MM.1S (cell line): ENCODE measurements at regions not wholly inside any gene's neighbourhood (a gene's known extent, or its start where the extent isn't known, plus 50 kb on each side); places are given as distances from the start of the nearest gene placed in this dataset.

Experiments
- EZH2 ChIP-seq: fragments of 300-600 bp; sonication (generic); optimal IDR thresholded peaks from 2 replicates; pipeline ENCODE3; 2017; ENCODE audit warnings: low read depth, mild to moderate bottlenecking, antibody characterized with exemption, low read length, mixed read lengths
- TF ChIP-seq, protein P1 (sequence below): fragments of 300-600 bp; sonication (generic); IDR thresholded peaks from 2 replicates; pipeline ENCODE4 v1.5.1; 2016; ENCODE audit warnings: antibody characterized with exemption, low read length, mixed read lengths

DNA sequence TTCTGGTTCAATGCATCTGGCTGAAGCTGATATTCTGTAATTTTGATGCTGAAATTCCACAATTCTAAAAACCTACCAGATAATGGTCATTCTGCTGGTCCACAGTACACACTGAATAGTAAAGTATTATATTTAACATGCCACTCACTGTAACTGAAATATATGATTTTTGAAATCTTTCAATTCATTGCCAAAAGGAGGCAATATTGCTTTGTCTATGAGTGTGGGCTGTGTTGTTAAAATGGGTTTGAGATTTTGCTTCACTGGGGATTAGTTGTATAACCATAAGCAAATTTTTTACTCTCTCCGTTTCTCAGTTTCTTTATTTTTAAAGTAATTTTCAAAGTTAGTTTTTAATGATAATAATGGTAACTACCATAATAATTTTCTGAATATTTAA, 1404.1 kb upstream of the IGFBP7 start:
- TF ChIP-seq, protein P1, sequence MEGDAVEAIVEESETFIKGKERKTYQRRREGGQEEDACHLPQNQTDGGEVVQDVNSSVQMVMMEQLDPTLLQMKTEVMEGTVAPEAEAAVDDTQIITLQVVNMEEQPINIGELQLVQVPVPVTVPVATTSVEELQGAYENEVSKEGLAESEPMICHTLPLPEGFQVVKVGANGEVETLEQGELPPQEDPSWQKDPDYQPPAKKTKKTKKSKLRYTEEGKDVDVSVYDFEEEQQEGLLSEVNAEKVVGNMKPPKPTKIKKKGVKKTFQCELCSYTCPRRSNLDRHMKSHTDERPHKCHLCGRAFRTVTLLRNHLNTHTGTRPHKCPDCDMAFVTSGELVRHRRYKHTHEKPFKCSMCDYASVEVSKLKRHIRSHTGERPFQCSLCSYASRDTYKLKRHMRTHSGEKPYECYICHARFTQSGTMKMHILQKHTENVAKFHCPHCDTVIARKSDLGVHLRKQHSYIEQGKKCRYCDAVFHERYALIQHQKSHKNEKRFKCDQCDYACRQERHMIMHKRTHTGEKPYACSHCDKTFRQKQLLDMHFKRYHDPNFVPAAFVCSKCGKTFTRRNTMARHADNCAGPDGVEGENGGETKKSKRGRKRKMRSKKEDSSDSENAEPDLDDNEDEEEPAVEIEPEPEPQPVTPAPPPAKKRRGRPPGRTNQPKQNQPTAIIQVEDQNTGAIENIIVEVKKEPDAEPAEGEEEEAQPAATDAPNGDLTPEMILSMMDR, result no peak
- TF ChIP-seq EZH2, result no peak
